ENCODE measurements at regions not wholly inside any gene's neighbourhood (a gene's known extent, or its start where the extent isn't known, plus 50 kb on each side); places are given as distances from the start of the nearest gene placed in this dataset.

DNA sequence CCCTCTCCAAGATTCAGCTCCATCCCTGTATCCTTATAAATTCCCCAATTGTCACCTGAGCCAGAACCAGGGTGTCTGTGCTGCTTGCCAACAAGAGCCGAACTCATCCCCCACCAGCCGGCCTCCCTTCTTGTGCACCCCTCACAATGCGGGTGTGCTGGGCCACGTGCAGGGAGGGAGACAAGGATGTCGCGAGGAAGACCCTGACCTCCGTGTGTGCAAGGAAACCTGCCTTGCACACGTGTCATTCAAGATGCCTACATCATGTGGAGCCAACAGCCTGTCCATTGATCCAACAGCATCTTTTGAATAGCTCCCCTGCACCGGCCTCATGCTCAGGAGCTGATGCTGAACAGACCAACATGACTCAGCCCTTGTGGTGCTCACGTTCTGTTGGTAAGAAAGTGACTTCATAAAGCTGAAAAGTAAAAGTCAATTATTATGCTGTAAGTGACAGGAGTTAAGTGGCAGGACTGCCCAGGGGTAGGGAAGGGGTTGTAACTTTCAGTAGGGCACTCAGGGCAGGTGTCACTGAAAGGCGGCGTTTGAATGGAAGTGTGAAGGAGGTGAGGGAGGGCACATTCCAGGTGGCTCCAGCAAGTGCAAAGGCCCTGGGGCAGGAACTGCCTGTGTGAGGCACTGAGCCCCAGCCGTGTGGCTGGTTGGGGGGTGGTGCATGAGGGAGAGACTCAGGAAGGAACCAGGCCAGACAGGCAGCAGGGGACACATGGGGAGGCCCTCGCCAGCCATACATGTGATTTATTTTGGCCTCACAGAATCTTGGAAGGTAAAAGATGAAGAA, 302.2 kb downstream of the FOXL1 start:
- TF ChIP-seq CTCF (IDR thresholded peaks at IDR 0.05) (no peak), POLR2A (IDR thresholded peaks at IDR 0.05) (no peak)
